SH-SY5Y (cell line): ENCODE measurements at regions not wholly inside any gene's neighbourhood (a gene's known extent, or its start where the extent isn't known, plus 50 kb on each side); places are given as distances from the start of the nearest gene placed in this dataset.

Source experiments
- GATA2 ChIP-seq: IDR thresholded peaks from 2 replicates; pipeline ENCODE4 v1.6.1; 2011; ENCODE audit warnings: mild to moderate bottlenecking, low read depth, low read length
- GATA3 ChIP-seq: IDR thresholded peaks from 2 replicates; pipeline ENCODE4 v1.6.1; 2011; ENCODE audit warnings: low read depth, mild to moderate bottlenecking, low read length, moderate library complexity

DNA sequence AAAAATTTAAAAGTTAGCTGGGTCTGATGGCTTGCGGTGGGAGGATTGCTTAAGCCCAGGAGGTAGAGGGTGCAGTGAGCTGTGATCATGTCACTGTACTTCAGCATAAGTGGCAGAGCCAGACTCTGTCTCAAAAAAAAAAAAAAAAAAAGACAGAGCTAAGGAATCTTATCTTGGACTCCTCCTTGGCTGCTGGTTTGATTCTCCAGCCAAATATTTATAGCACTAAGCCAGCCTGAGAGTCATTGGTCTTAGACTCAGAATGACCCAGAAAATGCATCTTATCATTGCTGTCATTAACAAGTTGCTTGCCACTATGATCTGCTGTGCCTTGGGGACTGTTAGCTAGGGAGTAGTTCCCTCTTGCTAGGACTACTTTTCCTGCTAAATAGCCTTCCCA lies 164.7 kb downstream of the GNAT3 start:
- no peak for TF ChIP-seq GATA3
- TF ChIP-seq GATA2: no peak
